ENCODE measurements at regions not wholly inside any gene's neighbourhood (a gene's known extent, or its start where the extent isn't known, plus 50 kb on each side); places are given as distances from the start of the nearest gene placed in this dataset.

DNA sequence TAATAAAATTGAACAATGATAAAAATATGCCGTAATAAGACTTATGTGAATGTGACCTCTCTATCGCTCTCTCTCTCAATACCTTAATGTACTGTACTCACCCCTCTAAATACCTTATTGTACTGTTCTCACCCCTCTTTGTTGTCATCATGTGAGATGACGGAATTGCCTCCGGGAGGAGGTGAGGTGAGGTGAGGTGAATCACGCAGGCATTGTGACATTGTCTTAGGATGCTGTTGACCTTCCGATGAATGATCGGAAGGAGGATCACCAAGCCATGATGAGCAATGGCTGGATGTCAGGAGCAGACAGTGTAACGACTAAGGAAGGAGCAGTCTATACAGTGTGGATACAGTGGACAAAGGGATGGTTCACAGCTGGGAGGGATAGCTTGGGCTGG lies 87.4 kb upstream of the FAM20C start:
- H3K4me3 ChIP-seq (ENCODE audit: low read depth, low read length, poor library complexity, severe bottlenecking) = no peak overlapping the region
- POLR2A ChIA-PET (ENCODE audit: low non-redundant PET) = no interaction called here
- no peaks in the 10 kb centered on the region for H3K36me3 ChIP-seq (ENCODE audit: insufficient read depth, low read length, poor library complexity, severe bottlenecking)
- no peak overlapping the region for H3K27ac ChIP-seq (ENCODE audit: low read depth, low read length, poor library complexity, severe bottlenecking)
- no peaks in the 10 kb centered on the region for H3K9me3 ChIP-seq (ENCODE audit: low read depth, low read length, poor library complexity, severe bottlenecking)
- H3K27me3 ChIP-seq (replicated peaks; ENCODE audit: insufficient read depth, low read depth, low read length, poor library complexity) = no peaks in the 10 kb centered on the region
- no peak for TF ChIP-seq EZH2 (IDR thresholded peaks at IDR 0.05; ENCODE audit: borderline replicate concordance, low read depth, low read length, poor library complexity, severe bottlenecking)
- TF ChIP-seq, protein P1, sequence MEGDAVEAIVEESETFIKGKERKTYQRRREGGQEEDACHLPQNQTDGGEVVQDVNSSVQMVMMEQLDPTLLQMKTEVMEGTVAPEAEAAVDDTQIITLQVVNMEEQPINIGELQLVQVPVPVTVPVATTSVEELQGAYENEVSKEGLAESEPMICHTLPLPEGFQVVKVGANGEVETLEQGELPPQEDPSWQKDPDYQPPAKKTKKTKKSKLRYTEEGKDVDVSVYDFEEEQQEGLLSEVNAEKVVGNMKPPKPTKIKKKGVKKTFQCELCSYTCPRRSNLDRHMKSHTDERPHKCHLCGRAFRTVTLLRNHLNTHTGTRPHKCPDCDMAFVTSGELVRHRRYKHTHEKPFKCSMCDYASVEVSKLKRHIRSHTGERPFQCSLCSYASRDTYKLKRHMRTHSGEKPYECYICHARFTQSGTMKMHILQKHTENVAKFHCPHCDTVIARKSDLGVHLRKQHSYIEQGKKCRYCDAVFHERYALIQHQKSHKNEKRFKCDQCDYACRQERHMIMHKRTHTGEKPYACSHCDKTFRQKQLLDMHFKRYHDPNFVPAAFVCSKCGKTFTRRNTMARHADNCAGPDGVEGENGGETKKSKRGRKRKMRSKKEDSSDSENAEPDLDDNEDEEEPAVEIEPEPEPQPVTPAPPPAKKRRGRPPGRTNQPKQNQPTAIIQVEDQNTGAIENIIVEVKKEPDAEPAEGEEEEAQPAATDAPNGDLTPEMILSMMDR (conservative IDR thresholded peaks at IDR 0.05; ENCODE audit: low read depth, low read length) = no peak
- intact Hi-C loops (cut with micrococcal nuclease; ENCODE audit: unreplicated experiment) = no loop called here
- no TSS peak for BruUV-seq (replicated peaks)
- DNase-seq (ENCODE audit: low spot score) = no peak
- H3K4me1 ChIP-seq (ENCODE audit: insufficient read depth, low read length, poor library complexity, severe bottlenecking) = no peaks in the 10 kb centered on the region
- CTCF ChIA-PET = no interaction called here

- Histone ChIP-seq H3K4me3 (ENCODE audit: low read depth, low read length, poor library complexity, severe bottlenecking) (no peak overlapping the region), H3K36me3 (ENCODE audit: insufficient read depth, low read length, poor library complexity, severe bottlenecking) (no peaks in the 10 kb centered on the region), H3K27me3 (replicated peaks; ENCODE audit: insufficient read depth, low read depth, low read length, poor library complexity) (no peaks in the 10 kb centered on the region), H3K4me1 (ENCODE audit: insufficient read depth, low read length, poor library complexity, severe bottlenecking) (no peaks in the 10 kb centered on the region), H3K27ac (ENCODE audit: low read depth, low read length, poor library complexity, severe bottlenecking) (no peak overlapping the region), H3K9me3 (ENCODE audit: low read depth, low read length, poor library complexity, severe bottlenecking) (no peaks in the 10 kb centered on the region)
- ChIA-PET POLR2A (ENCODE audit: low non-redundant PET) (no interaction called here), CTCF (no interaction called here)
- no TSS peak for BruUV-seq (replicated peaks)
- no peak for DNase-seq (ENCODE audit: low spot score)
- TF ChIP-seq, protein P1 (conservative IDR thresholded peaks at IDR 0.05; ENCODE audit: low read depth, low read length) = no peak
- intact Hi-C loops (cut with micrococcal nuclease; ENCODE audit: unreplicated experiment) = no loop called here
Observed at GRCh38 chr7:106356-106755, 86.0 kb upstream of the FAM20C start.

DNA sequence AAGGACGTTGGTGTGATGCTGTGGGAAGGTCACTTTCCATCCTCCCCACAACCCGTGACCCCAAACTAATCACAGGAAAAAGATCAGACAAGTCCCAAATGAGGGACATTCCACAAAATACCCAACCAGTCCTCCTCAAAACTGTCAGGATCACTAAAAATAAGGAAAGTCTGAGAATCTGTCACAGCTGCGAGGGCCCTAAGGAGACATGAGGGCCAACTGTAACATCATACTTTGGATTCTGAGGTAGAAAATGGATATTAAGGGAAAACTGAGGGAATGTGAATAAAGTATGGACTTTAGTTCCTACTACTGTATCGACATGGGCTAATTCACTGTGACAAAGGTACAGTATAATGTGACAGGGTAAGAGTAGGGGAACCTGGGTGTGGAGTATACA lies 85.1 kb upstream of the FAM20C start:
- CTCF ChIA-PET = no interaction called here
- POLR2A ChIA-PET (ENCODE audit: low non-redundant PET) = no interaction called here
- intact Hi-C loops (cut with micrococcal nuclease; ENCODE audit: unreplicated experiment) = no loop called here

More for the DNA sequence above, 85.1 kb upstream of the FAM20C start:
- no peak for DNase-seq (ENCODE audit: low spot score)
- no peak overlapping the region for H3K4me3 ChIP-seq (ENCODE audit: low read depth, low read length, poor library complexity, severe bottlenecking)
- TF ChIP-seq EZH2 (IDR thresholded peaks at IDR 0.05; ENCODE audit: borderline replicate concordance, low read depth, low read length, poor library complexity, severe bottlenecking) = no peak
- TF ChIP-seq, protein P1 (conservative IDR thresholded peaks at IDR 0.05; ENCODE audit: low read depth, low read length) = no peak
- peaks cover under 1% of the 10 kb centered on the region for H3K9me3 ChIP-seq (ENCODE audit: low read depth, low read length, poor library complexity, severe bottlenecking)
- no TSS peak for BruUV-seq (replicated peaks)
- H3K27ac ChIP-seq (ENCODE audit: low read depth, low read length, poor library complexity, severe bottlenecking) = no peak overlapping the region
- no peaks in the 10 kb centered on the region for H3K36me3 ChIP-seq (ENCODE audit: insufficient read depth, low read length, poor library complexity, severe bottlenecking)
- no peaks in the 10 kb centered on the region for H3K27me3 ChIP-seq (replicated peaks; ENCODE audit: insufficient read depth, low read depth, low read length, poor library complexity)
- H3K4me1 ChIP-seq (ENCODE audit: insufficient read depth, low read length, poor library complexity, severe bottlenecking) = no peaks in the 10 kb centered on the region

Data from A673 (cell line).